Sigmoid colon (tissue), 6 donors: ENCODE measurements at regions not wholly inside any gene's neighbourhood (a gene's known extent, or its start where the extent isn't known, plus 50 kb on each side); places are given as distances from the start of the nearest gene placed in this dataset.

Source experiments
- DNase-seq: peaks from one replicate; pipeline ENCODE4 v3.0.0-alpha.2; 2019
- H3K27ac ChIP-seq, 4 donors: fragments of 200-600 bp; sonication (generic); one replicate each; pipeline ENCODE4 v1.5.1; 2016 to 2019; ENCODE audit warnings: mild to moderate bottlenecking in 1 of 4
- H3K27me3 ChIP-seq, 3 donors: fragments of 200-600 bp; sonication (generic); one replicate each; pipeline ENCODE4 v1.5.1; 2019; ENCODE audit warnings: mild to moderate bottlenecking in 1 of 3
- H3K36me3 ChIP-seq, 4 donors: fragments of 200-600 bp; sonication (generic); one replicate each; pipeline ENCODE4 v1.5.1; 2016 to 2019
- H3K4me1 ChIP-seq, 4 donors: fragments of 200-600 bp; sonication (generic); one replicate each; pipeline ENCODE4 v1.5.1; 2017 to 2019
- H3K4me3 ChIP-seq, 4 donors: fragments of 200-600 bp; sonication (generic); one replicate each; pipeline ENCODE4 v1.5.1; 2017 to 2019; ENCODE audit warnings: mild to moderate bottlenecking in 2 of 4, moderate library complexity in 1 of 4
- H3K9me3 ChIP-seq, 4 donors: fragments of 200-600 bp in 3 of 4; sonication (generic) in 3 of 4; one replicate each; pipeline versions ENCODE4 v1.5.1 to v1.6.1; 2013 to 2019
- EP300 ChIP-seq, 4 donors: sonication (generic); formaldehyde crosslinking; IDR thresholded peaks; one replicate each; pipeline ENCODE4 v1.6.1; 2017; ENCODE audit warnings: antibody characterized with exemption in 4 of 4
- POLR2A ChIP-seq, 2 donors: fragments of 450-650 bp; IDR thresholded peaks; one replicate each; pipeline ENCODE4 v1.6.1; 2016; ENCODE audit warnings: antibody characterized with exemption in 2 of 2, mild to moderate bottlenecking in 2 of 2, moderate library complexity in 2 of 2
- POLR2AphosphoS5 ChIP-seq, 4 donors: sonication (generic); formaldehyde crosslinking; IDR thresholded peaks; one replicate each; pipeline ENCODE4 v1.6.1; 2017; ENCODE audit warnings: antibody characterized with exemption in 4 of 4
- WGBS, 2 donors: extraction: QIAGEN DNeasy Blood & Tissue Kit; methylation state at CpG; one replicate each; pipeline ENCODE4 v1.1.7; 2013; 5-methylcytosine and 5-hydroxymethylcytosine counted together
- intact Hi-C: fragments of 100-400 bp; cut with DNase I; formaldehyde crosslinking; loops from one replicate; pipeline ENCODE4 v1.15.1; 2023
- TF ChIP-seq, protein P1 (sequence below), 4 experiments: fragments of 450-650 bp in 3 of 4; fragments of 200-600 bp in 1 of 4; IDR thresholded peaks; one replicate each; pipeline ENCODE4 v1.5.1; 2016 to 2019; ENCODE audit warnings: antibody characterized with exemption in 4 of 4, mild to moderate bottlenecking in 3 of 4, moderate library complexity in 2 of 4
- donor health status: healthy with polysubstance abuse.
- donor health status: healthy.

DNA sequence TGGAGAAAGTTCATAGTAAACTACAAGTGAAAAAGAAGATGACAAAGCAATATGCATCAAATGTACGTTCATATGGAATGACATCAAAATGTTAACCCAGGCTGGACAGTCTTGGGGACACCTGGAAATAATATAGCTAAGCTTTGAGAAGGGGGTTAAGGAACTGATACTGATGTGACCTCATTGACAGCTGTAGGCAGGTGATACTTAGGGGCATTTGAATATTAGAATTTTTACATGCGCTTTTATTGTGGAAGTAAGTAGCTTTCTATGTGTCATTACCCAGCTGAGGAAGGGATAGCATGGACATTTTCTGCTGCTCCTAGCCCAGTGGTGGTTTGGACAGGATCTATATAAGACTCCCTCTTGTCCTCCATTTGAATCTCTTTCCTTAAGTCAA lies 299.7 kb downstream of the CWC27 start:
- H3K4me3 ChIP-seq: no peak overlapping the region
- no peak overlapping the region for H3K27ac ChIP-seq
- intact Hi-C loops: no loop called here
- no peak for DNase-seq
- TF ChIP-seq, protein P1, sequence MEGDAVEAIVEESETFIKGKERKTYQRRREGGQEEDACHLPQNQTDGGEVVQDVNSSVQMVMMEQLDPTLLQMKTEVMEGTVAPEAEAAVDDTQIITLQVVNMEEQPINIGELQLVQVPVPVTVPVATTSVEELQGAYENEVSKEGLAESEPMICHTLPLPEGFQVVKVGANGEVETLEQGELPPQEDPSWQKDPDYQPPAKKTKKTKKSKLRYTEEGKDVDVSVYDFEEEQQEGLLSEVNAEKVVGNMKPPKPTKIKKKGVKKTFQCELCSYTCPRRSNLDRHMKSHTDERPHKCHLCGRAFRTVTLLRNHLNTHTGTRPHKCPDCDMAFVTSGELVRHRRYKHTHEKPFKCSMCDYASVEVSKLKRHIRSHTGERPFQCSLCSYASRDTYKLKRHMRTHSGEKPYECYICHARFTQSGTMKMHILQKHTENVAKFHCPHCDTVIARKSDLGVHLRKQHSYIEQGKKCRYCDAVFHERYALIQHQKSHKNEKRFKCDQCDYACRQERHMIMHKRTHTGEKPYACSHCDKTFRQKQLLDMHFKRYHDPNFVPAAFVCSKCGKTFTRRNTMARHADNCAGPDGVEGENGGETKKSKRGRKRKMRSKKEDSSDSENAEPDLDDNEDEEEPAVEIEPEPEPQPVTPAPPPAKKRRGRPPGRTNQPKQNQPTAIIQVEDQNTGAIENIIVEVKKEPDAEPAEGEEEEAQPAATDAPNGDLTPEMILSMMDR (IDR thresholded peaks at IDR 0.05): no peak
- TF ChIP-seq POLR2AphosphoS5 (IDR thresholded peaks at IDR 0.05): no peak
- no peak for TF ChIP-seq POLR2A (IDR thresholded peaks at IDR 0.05)
- no peak for TF ChIP-seq EP300 (IDR thresholded peaks at IDR 0.05)
- no peaks in the 10 kb centered on the region for H3K27me3 ChIP-seq
- 72 to 91% methylated on average over 2 of the region's 2 CpGs for WGBS, 2 donors
- no peaks in the 10 kb centered on the region for H3K9me3 ChIP-seq
- no peaks in the 10 kb centered on the region for H3K36me3 ChIP-seq
- peaks cover 0 to 27% (median 22%) of the 10 kb centered on the region in 4 donors for H3K4me1 ChIP-seq

DNA sequence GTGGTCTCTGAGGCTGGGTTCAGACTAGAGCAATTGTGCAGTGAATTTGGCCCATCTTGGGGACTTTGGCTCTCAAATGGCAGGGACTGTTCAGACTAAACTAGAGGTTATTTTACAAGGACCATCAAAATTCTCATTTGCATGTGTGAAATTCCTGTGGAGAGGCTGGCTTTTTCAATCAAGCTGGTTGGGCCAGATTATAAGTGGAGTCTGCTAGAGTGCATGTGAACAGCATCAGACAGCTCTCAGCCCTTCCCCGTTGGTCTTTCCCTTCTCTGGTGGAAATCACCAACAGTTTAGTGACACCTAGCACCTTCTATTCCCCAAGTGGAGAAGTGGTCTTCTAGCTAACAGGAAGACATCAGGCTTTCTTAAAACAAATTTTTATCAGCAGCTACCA lies 301.3 kb downstream of the CWC27 start:
- Histone ChIP-seq H3K27ac (no peak overlapping the region), H3K4me1 (peaks cover 0 to 33% (median 27%) of the 10 kb centered on the region in 4 donors), H3K27me3 (no peaks in the 10 kb centered on the region), H3K9me3 (no peaks in the 10 kb centered on the region), H3K4me3 (no peak overlapping the region), H3K36me3 (no peaks in the 10 kb centered on the region)
- intact Hi-C loops: no loop called here
- TF ChIP-seq, protein P1 (IDR thresholded peaks at IDR 0.05): no peak
- TF ChIP-seq POLR2A (IDR thresholded peaks at IDR 0.05): no peak
- TF ChIP-seq POLR2AphosphoS5 (IDR thresholded peaks at IDR 0.05): no peak
- TF ChIP-seq EP300 (IDR thresholded peaks at IDR 0.05): no peak
- no peak for DNase-seq
- whole genome bisulfite sequencing, 2 donors: 74 to 82% methylated on average over 1 of the region's 1 CpG

DNA sequence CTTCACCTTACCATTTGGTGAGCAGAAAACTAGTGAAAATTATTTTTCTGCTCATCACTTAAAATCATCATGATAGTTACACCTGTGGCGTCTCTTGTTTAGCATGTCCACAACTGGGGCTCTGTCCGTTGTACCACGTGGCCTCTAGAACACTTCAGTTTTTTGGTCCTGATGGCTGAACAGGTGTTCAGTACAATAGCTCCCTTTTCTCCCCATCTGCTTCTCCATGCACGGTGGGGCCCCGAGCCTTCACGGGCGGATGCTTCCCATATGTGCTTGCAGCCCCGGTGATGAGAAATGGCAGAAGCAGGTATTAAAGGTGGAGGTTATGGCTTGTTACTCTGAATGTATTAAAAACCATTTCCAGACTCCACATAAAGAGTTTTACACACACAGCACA lies 304.1 kb downstream of the CWC27 start:
- DNase-seq: no peak
- TF ChIP-seq POLR2AphosphoS5 (IDR thresholded peaks at IDR 0.05) (no peak), EP300 (IDR thresholded peaks at IDR 0.05) (no peak), POLR2A (IDR thresholded peaks at IDR 0.05) (no peak)
- TF ChIP-seq, protein P1 (IDR thresholded peaks at IDR 0.05): no peak
- H3K27me3 ChIP-seq: no peaks in the 10 kb centered on the region
- no peak overlapping the region for H3K4me3 ChIP-seq
- intact Hi-C loops: no loop called here
- peaks cover 0 to 32% (median 26%) of the 10 kb centered on the region in 4 donors for H3K4me1 ChIP-seq
- no peaks in the 10 kb centered on the region for H3K36me3 ChIP-seq
- H3K27ac ChIP-seq: peak overlapping the region in 2 of 4 donors; percentile 47 to 54
- no peaks in the 10 kb centered on the region for H3K9me3 ChIP-seq
- 62 to 82% methylated on average over 8 of the region's 8 CpGs for WGBS, 2 donors

DNA sequence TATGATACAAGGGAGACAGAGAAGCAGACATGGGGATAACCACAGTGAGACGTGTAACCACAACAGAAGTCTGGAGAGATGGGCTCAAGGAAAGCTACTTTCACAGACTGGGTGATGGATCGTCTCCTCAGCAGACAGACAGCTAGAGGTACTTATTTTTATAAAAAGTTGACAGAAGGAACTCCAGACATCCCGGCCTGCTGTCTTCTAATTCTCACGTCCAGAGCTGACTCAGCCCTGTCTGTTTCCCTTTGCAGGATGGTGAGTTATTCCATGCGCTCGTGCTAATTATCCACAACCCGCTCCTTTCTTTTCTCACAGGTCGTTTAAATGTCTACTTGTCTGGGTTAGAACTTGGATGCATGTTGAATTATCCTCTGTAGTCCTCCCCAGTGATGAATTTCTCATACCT lies 304.5 kb downstream of the CWC27 start:
- H3K27ac ChIP-seq: peak overlapping the region in 2 of 4 donors; percentile 47 to 54
- H3K4me1 ChIP-seq: peaks cover 0 to 32% (median 26%) of the 10 kb centered on the region in 4 donors
- TF ChIP-seq, protein P1 (IDR thresholded peaks at IDR 0.05): no peak
- TF ChIP-seq POLR2AphosphoS5 (IDR thresholded peaks at IDR 0.05) (peak; percentile 41 to 81 (median 72)), POLR2A (IDR thresholded peaks at IDR 0.05) (no peak)
- DNase-seq: no peak
- no peaks in the 10 kb centered on the region for H3K36me3 ChIP-seq
- no peaks in the 10 kb centered on the region for H3K27me3 ChIP-seq
- intact Hi-C loops: no loop called here
- H3K9me3 ChIP-seq: no peaks in the 10 kb centered on the region
- H3K4me3 ChIP-seq: no peak overlapping the region
- 70 to 86% methylated on average over 8 of the region's 8 CpGs for WGBS, 2 donors

DNA sequence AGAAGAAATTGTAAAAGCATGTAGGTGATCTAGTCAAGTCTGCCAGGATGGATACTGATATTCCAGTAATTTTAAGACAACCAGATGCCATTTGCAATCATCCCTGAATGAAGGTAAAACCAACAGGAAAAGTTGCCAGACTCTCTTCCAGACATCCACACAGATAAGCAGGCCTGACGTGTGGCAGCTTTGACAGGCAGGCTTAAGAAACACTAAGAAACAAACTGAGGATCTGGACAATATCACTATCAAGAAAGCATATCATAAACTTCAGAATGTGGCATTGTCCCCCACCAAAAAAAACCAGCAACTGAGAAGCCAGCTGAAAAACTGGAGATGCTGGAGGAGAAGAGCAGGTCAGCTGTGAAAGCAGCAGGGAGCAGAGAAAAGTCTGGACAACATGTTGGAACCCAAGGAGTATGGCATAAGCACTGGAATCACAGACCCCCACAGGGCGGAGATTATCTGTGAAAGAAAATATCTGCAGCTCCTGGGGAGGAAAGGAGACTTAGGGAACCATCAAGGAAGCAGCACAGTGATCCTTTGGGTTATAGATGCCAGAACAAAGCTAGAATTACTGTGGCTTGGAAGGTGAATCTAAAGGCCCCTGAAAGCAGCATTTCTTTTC lies 307.0 kb downstream of the CWC27 start:
- peak overlapping the region in 3 of 4 donors; percentile 48 to 54 (median 52) for H3K27ac ChIP-seq

More for the DNA sequence above, 307.0 kb downstream of the CWC27 start:
- Histone ChIP-seq H3K27me3 (no peaks in the 10 kb centered on the region), H3K36me3 (no peaks in the 10 kb centered on the region), H3K9me3 (no peaks in the 10 kb centered on the region), H3K4me1 (peaks cover 0 to 32% (median 26%) of the 10 kb centered on the region in 4 donors), H3K4me3 (no peak overlapping the region)
- no peak for DNase-seq
- intact Hi-C loops: no loop called here
- TF ChIP-seq EP300 (IDR thresholded peaks at IDR 0.05) (no peak), POLR2A (IDR thresholded peaks at IDR 0.05) (no peak), POLR2AphosphoS5 (IDR thresholded peaks at IDR 0.05) (no peak)
- TF ChIP-seq, protein P1 (IDR thresholded peaks at IDR 0.05): no peak
- WGBS, 2 donors: 90 to 97% methylated on average over 2 of the region's 2 CpGs
